Thyroid gland (tissue), 4 donors: ENCODE measurements at regions not wholly inside any gene's neighbourhood (a gene's known extent, or its start where the extent isn't known, plus 50 kb on each side); places are given as distances from the start of the nearest gene placed in this dataset.

Experiments used
- CTCF ChIP-seq, 6 experiments: fragments of 200-600 bp in 3 of 6; fragments of 450-650 bp in 3 of 6; sonication (generic) in 3 of 6; IDR thresholded peaks; one replicate each; pipeline ENCODE4 v1.5.1; 2016 to 2019; ENCODE audit warnings: antibody characterized with exemption in 6 of 6, mild to moderate bottlenecking in 2 of 6, inconsistent platforms in 1 of 6, moderate library complexity in 1 of 6
- POLR2A ChIP-seq, 2 donors: fragments of 450-650 bp; IDR thresholded peaks; one replicate each; pipeline ENCODE4 v1.6.1; 2017; ENCODE audit warnings: antibody characterized with exemption in 2 of 2, mild to moderate bottlenecking in 2 of 2, moderate library complexity in 1 of 2

- TF ChIP-seq CTCF (IDR thresholded peaks at IDR 0.05) = no peak
- no peak for TF ChIP-seq POLR2A (IDR thresholded peaks at IDR 0.05)
These were observed 518.4 kb upstream of the DCC start for GRCh38 chr18:51821610-51822009.
